Mesenteric fat pad (tissue), 1 donor: ENCODE measurements at regions not wholly inside any gene's neighbourhood (a gene's known extent, or its start where the extent isn't known, plus 50 kb on each side); places are given as distances from the start of the nearest gene placed in this dataset.
"Not testable (repeated sequence)": the region's sequence is repeated elsewhere in the genome, so short reads cannot be mapped to it uniquely, and the experiment has no call there.

Experiments
- DNase-seq: peaks from one replicate; pipeline ENCODE4 v3.0.0-alpha.2; 2020; ENCODE audit warnings: low spot score
- donor health status: DM: yes; HTN: yes; CAD: no.

DNA sequence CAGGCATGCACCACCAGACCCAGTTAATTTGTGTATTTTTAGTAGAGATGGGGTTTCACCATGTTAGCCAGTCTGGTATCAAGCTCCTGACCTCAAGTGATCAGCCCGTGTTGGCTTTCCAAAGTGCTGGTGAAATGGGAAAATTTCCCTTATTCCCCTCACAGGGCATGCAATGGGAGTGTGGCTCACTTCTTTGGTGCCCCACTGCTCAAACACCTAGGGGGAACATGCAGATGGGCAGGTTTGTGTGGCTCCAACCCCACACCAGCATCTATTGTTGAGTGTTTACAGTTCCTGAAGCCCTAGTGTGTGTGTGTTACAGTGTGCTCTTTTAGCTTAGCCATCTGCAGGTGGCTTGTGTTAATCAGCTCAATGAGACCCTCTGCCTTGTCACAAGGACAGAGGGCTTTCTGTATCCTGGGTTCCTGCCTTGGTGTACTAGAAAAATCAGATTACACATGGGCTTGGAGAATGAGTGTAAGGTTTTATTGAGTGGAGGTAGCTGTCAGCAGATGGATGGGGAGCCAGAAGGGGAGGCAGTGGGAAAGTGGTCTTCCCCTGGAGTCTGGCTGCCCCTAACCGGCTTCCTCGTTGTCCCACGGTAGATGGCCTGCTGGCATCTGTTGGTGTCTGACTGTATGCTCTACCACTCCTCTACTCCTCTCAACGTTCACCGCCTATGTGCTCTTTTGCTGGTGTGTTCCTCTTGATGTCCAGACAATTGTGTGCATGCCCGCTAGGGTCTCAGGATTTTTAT lies 248.1 kb upstream of the CBLB start:
- no peak for DNase-seq

DNA sequence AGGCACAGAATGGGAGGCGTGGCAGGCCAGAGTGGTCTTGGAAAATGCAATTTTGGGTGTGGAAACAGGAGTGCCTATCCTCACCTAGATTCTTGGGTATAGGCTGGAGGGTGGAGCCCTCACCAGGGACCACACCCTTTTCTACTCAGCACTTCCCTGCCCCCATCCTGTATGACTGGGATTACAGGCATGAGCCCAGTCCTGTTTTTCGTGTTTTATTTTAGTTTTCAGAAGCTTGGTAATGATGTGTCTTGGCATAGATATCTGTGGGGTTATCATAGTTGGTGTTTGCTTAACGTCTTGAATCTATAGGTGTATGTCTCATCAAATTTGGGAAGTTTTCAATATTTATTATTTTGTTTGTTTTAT lies 248.7 kb upstream of the CBLB start:
- no peak for DNase-seq

GRCh38 chr3:106119614-106120082 lies 250.8 kb upstream of the CBLB start:
- DNase-seq, result no peak

- DNase-seq, result no peak
Observed at GRCh38 chr3:106120356-106120755, 251.5 kb upstream of the CBLB start.

DNA sequence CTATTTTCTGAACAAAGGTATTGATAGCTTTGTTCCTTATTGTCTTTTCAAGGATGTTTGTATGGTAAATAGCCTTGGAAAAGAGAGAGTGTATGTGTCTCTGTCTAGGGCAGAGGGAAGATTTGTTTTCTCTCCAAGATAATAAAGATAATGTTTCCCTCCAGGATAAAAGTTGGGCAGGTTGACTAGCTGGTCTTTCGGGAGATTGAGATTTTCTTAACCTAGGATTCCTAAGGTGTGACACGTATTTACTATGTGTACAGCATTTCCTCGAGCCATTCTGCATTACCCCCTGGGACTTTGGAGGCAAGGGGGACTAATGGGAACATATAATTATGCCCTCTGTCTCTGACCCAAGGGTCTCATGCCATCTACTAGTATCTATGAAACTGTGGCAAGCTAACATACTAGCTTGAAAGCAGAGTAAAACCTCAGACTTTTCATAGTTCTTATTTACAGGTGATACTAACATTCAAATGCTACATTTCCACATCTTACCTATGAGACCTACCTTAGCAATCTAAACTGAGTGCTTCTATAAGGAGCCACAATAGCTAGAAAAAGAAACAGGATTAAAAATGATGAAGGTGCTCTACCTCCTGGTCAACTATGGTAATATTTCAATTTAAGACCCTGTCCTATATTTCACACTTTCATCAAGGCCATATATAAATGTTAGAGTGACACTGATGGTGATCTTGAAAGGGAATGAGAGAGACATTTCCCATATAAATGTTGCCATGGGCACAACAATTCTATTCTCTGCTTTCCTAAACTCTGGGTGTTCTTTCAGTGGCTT lies 252.9 kb upstream of the CBLB start:
- DNase-seq, result no peak

- no peak for DNase-seq
Observed at GRCh38 chr3:106124818-106125217, 256.0 kb upstream of the CBLB start.

DNA sequence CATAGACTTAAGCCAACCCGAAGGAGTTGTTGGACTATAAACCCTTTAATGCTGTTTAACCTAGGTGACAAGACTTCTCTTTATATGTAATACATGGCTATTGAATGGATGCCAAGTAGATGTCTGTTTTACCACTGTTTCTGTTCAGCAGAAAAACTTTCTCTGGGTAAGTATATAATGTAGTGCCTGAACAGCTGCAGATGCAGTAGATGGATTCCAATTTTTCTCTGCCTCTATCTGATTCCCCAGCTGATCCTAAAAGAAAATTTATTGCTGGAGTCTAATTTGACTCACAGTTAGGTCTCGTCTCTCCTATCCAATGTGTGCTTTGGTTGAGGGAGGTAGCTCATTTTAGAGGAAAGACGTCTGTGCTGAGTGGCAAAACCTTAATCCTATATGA lies 256.5 kb upstream of the CBLB start:
- DNase-seq, result no peak

GRCh38 chr3:106126067-106126845 lies 257.4 kb upstream of the CBLB start:
- DNase-seq, result no peak

DNA sequence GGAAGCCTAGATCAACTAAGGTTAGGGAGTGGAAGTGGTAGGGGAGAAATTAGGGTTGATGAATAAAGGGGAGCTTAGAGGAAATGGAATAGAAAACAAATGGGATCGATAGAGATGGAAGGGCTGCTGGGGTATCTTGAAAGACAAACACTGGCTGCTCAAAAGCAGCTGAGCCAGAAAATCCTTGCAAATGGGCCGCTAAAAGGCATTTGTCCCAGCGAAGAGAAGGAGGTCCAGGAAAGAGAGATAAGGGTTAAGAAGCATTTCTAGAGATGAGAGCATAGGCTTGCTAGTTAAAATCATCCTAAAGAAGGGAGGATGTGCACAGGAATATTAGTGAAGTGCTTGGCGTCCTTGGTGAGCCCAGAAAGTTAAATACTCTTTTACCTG lies 258.0 kb upstream of the CBLB start:
- no peak for DNase-seq

GRCh38 chr3:106129939-106130338 lies 261.1 kb upstream of the CBLB start:
- DNase-seq, result no peak

GRCh38 chr3:106130384-106131198 lies 261.8 kb upstream of the CBLB start:
- no peak for DNase-seq

DNA sequence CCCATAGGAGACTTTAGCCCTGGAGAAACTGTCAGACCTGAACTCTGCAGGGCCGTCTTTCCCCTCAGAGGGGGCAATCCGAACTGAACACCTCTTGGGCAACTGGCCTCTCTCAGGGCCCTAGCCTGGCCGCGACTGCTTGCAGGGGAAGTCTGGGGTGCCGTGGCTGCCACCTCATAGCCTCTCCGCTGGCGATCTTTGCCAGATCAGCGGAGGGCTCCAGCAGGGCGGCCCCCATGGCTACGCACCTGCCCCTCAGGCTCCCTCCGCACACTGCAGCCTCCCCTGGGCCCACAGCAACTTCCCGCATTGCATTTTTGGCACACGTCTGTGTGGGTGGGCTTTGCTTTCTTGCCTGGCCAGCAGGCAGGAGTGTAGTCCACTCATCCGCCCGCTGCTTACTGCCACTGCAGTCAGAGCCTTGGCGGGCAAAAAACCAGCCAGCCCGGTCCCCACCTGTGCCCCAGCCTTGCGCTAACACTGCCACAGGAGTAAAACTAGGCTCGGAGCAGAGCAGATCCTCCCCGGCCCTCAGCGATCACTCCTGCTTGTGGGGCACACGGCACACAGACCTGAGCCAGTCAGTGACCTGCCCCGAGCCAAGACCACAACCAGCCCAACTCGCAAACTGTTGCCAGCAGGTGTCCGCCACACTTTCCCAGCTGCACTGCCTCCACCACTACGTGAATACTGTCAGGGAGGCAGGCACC lies 266.8 kb upstream of the CBLB start:
- DNase-seq, result no peak

- no peak for DNase-seq
Observed at GRCh38 chr3:106139826-106140225, 271.0 kb upstream of the CBLB start.

DNA sequence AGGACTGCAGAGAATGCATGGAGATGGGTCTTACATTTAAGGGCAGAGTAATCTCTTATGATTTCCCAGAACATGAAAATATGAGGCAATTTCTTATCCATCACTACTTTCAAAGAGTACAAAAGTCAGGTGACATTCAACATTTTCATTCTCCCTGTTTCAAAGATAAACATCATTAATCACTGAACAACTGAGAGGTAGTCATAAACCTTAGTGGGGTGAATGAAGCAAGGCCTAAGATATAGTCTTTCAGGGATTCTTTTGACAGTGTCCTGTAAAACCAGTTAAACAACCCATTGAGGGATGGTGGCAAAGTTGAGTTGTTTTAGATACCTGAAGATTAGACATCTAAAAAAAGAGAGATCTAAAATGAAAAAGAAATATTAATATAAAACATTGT lies 271.6 kb upstream of the CBLB start:
- DNase-seq, result no peak

DNA sequence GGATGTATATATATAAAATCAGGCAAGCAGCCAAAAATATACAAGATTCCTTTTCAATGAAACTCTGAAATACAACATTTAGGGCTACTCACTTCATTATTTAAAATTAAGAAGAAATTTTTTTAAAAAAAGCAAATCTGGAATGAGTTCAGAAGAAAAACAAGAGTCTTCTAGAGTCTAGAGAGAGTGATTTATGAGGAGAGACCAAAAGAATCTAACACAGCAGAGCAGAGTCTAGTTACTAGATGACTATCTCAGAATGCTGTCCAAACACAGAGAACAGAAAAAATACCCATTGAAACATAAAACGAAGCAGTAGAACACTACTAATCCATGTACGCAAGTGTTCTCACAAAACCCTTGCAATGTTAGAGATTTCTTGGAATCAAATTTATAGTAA lies 275.2 kb upstream of the CBLB start:
- no peak for DNase-seq

GRCh38 chr3:106148440-106149082 lies 279.7 kb upstream of the CBLB start:
- not testable (repeated sequence) for DNase-seq

- no peak for DNase-seq
Observed at GRCh38 chr3:106157411-106157810, 288.6 kb upstream of the CBLB start.

- DNase-seq, result no peak
Observed at GRCh38 chr3:106160396-106160795, 291.6 kb upstream of the CBLB start.

DNA sequence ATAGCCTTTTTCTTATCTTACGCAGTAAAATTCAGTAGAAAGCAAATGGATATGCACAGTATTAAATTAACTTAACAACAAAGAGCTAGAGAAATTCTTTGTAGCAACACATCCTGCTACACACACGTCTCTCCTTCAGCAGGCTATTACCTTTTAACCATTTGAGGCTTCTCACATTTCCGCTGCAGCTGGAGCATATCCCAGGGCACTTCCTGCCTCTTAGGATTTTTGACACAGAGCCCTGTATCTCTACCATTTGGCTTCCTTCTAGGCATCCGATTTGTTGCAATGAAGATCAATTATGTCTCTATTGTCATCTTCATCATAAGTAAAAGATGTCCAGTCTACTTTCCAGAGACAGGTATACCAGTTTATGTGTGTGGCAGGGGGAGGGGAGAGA lies 292.4 kb upstream of the CBLB start:
- no peak for DNase-seq

- DNase-seq, result no peak
Observed at GRCh38 chr3:106167728-106168127, 298.9 kb upstream of the CBLB start.
